ENCODE measurements at regions not wholly inside any gene's neighbourhood (a gene's known extent, or its start where the extent isn't known, plus 50 kb on each side); places are given as distances from the start of the nearest gene placed in this dataset.

GRCh38 chr12:38541849-38542248 lies 225.3 kb downstream of the ALG10B start:
- no peak for DNase-seq (ENCODE audit: low read depth)
- TF ChIP-seq, protein P1, sequence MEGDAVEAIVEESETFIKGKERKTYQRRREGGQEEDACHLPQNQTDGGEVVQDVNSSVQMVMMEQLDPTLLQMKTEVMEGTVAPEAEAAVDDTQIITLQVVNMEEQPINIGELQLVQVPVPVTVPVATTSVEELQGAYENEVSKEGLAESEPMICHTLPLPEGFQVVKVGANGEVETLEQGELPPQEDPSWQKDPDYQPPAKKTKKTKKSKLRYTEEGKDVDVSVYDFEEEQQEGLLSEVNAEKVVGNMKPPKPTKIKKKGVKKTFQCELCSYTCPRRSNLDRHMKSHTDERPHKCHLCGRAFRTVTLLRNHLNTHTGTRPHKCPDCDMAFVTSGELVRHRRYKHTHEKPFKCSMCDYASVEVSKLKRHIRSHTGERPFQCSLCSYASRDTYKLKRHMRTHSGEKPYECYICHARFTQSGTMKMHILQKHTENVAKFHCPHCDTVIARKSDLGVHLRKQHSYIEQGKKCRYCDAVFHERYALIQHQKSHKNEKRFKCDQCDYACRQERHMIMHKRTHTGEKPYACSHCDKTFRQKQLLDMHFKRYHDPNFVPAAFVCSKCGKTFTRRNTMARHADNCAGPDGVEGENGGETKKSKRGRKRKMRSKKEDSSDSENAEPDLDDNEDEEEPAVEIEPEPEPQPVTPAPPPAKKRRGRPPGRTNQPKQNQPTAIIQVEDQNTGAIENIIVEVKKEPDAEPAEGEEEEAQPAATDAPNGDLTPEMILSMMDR (IDR thresholded peaks at IDR 0.05; ENCODE audit: insufficient read depth, low read length), result no peak
- no peak overlapping the region for H3K4me3 ChIP-seq (ENCODE audit: low read depth, low read length)

DNA sequence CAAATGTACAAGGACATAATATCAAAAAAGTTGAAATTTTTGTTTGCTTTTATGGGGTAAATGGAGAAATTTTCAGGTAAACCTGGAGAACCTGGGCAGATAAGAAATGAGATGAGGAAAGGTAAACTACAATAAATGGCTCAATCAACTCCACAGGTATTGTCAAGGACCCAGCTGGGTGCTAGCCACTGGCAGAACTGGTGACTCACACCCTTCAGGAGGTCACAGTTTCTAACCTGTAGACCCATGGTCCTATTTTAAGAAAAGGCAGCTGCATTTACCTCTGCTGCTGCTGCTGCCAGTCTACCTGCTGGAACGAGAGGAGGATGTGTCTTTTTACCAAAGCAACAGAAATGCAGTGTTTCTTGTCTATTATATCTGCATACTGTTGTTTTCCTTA lies 226.6 kb downstream of the ALG10B start:
- no peak for DNase-seq (ENCODE audit: low read depth)
- TF ChIP-seq, protein P1 (IDR thresholded peaks at IDR 0.05; ENCODE audit: insufficient read depth, low read length), result no peak
- H3K4me3 ChIP-seq (ENCODE audit: low read depth, low read length), result no peak overlapping the region

DNA sequence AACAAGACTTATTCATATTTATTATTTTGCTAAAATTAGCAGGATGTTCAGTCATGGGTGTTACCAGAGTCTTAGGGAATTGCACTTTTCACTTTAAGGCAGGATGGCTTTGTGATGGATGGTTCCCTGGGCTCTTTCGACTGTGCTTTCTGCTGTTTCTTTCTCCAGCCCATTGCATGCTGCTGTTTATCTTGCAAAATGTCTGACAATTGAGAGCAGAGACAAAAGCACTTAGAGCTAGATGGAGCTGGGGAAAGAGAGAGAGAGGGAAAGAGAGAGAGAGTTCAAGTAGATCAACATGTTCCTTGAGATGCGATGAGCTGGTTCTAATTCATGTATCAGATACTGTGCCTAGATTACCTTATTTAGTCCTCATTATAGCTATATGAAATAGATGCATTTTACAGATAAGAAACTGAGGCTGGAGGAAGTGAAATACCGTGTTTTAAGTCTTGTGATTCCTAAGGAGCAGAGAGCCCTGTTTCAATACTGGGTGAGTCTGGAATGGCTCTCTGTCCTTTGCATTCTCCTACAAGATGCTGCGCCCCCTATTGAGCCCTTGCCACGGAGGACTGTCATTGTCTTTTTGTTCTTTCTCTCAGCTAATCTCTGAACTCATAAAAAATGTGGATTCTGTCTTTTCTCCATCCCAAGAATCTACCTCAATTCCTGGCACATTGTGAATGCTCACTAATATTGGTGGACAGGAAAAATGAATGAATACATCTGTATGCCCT lies 227.9 kb downstream of the ALG10B start:
- H3K4me3 ChIP-seq (ENCODE audit: low read depth, low read length), result no peak overlapping the region
- TF ChIP-seq, protein P1 (IDR thresholded peaks at IDR 0.05; ENCODE audit: insufficient read depth, low read length), result no peak
- DNase-seq (ENCODE audit: low read depth), result no peak

DNA sequence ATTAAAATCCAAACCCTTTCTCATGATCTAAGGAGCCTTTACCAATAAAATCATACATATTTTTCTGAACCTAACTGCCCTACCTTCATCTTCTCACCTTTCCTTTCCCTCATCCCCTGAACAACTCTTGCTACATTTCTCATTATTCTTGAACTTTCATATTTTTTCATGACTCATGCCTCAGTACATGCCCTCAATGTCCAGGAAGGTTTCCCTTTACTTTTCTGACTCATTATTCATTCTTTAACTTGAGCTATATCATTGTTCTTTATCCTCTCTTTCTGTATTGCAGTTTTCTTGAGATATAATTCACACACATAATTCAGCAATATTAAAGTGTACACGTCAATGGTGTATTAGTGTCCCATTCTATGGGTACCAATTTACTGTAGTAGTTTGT lies 231.0 kb downstream of the ALG10B start:
- no peak overlapping the region for H3K4me3 ChIP-seq (ENCODE audit: low read depth, low read length)
- TF ChIP-seq, protein P1 (IDR thresholded peaks at IDR 0.05; ENCODE audit: insufficient read depth, low read length), result no peak
- DNase-seq (ENCODE audit: low read depth), result no peak

- no peak for DNase-seq (ENCODE audit: low read depth)
- H3K4me3 ChIP-seq (ENCODE audit: low read depth, low read length), result no peak overlapping the region
- TF ChIP-seq, protein P1 (IDR thresholded peaks at IDR 0.05; ENCODE audit: insufficient read depth, low read length), result no peak
Measured at GRCh38 chr12:38555620-38556591, 239.3 kb downstream of the ALG10B start.

DNA sequence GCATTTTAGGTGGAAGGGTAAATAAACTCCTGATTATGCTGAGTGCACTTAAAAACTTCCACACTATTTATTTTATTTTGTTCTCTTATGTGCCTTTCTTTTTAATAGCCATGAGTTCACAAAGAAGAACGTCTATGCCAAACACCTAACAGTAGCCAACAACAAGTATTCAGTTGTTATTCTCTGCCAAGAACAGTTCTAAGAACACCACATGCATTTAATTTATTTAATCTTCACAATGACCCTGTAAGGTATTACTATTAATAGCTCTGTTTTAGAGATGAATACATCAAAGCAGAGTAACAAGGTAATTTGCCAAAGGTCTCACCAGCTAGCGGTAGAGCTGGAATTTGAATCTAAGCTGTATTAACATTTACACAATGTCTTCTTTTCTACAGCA lies 240.1 kb downstream of the ALG10B start:
- no peak for DNase-seq (ENCODE audit: low read depth)
- TF ChIP-seq, protein P1 (IDR thresholded peaks at IDR 0.05; ENCODE audit: insufficient read depth, low read length), result no peak
- no peak overlapping the region for H3K4me3 ChIP-seq (ENCODE audit: low read depth, low read length)

All from fibroblast of the aortic adventitia (primary cell).